ENCODE measurements at regions not wholly inside any gene's neighbourhood (a gene's known extent, or its start where the extent isn't known, plus 50 kb on each side); places are given as distances from the start of the nearest gene placed in this dataset.

GRCh38 chr4:19380600-19380999 is 871.1 kb upstream of the SLIT2 start:
- DNase-seq = no peak

- no peak for DNase-seq
These were observed 872.5 kb upstream of the SLIT2 start for GRCh38 chr4:19379191-19379708.

GRCh38 chr4:19375931-19376330 is 875.8 kb upstream of the SLIT2 start:
- DNase-seq = no peak

- DNase-seq = no peak
These were observed 876.4 kb upstream of the SLIT2 start for GRCh38 chr4:19375136-19375804.

- no peak for DNase-seq
These were observed 879.3 kb upstream of the SLIT2 start for GRCh38 chr4:19372390-19372789.

- no peak for DNase-seq
These were observed 882.9 kb upstream of the SLIT2 start for GRCh38 chr4:19368800-19369199.

GRCh38 chr4:19366916-19367315 is 884.8 kb upstream of the SLIT2 start:
- no peak for DNase-seq

- DNase-seq = no peak
These were observed 893.7 kb upstream of the SLIT2 start for GRCh38 chr4:19358015-19358414.

- no peak for DNase-seq
These were observed 902.3 kb upstream of the SLIT2 start for GRCh38 chr4:19349416-19349815.

GRCh38 chr4:19348746-19349145 is 903.0 kb upstream of the SLIT2 start:
- DNase-seq = no peak

GRCh38 chr4:19346636-19347035 is 905.1 kb upstream of the SLIT2 start:
- DNase-seq = no peak

GRCh38 chr4:19329631-19330030 is 922.1 kb upstream of the SLIT2 start:
- no peak for DNase-seq

GRCh38 chr4:19329077-19329476 is 922.6 kb upstream of the SLIT2 start:
- no peak for DNase-seq

GRCh38 chr4:19327364-19327763 is 924.3 kb upstream of the SLIT2 start:
- no peak for DNase-seq

GRCh38 chr4:19324184-19324583 is 927.5 kb upstream of the SLIT2 start:
- DNase-seq = no peak

- no peak for DNase-seq
These were observed 932.1 kb upstream of the SLIT2 start for GRCh38 chr4:19319607-19320006.

GRCh38 chr4:19317377-19317776 is 934.3 kb upstream of the SLIT2 start:
- DNase-seq = no peak

GRCh38 chr4:19314116-19314515 is 937.6 kb upstream of the SLIT2 start:
- DNase-seq = no peak

- DNase-seq = no peak
These were observed 942.3 kb upstream of the SLIT2 start for GRCh38 chr4:19309378-19309777.

- DNase-seq = no peak
These were observed 947.7 kb upstream of the SLIT2 start for GRCh38 chr4:19304028-19304427.

GRCh38 chr4:19301527-19301926 is 950.2 kb upstream of the SLIT2 start:
- DNase-seq = no peak

GRCh38 chr4:19300213-19300612 is 951.5 kb upstream of the SLIT2 start:
- DNase-seq = no peak

- no peak for DNase-seq
These were observed 952.7 kb upstream of the SLIT2 start for GRCh38 chr4:19298998-19299397.

GRCh38 chr4:19293781-19294180 is 957.9 kb upstream of the SLIT2 start:
- DNase-seq = no peak

- no peak for DNase-seq
These were observed 958.6 kb upstream of the SLIT2 start for GRCh38 chr4:19293080-19293479.

All from activated T-cell treated with anti-CD3 and anti-CD28 coated beads, Interleukin-2, amount 50 U/mL, for 48 hours (primary cell).